Astrocyte (in vitro differentiated cells and primary cell): ENCODE measurements at regions not wholly inside any gene's neighbourhood (a gene's known extent, or its start where the extent isn't known, plus 50 kb on each side); places are given as distances from the start of the nearest gene placed in this dataset.

Experiments used
- DNase-seq: peaks from one replicate; pipeline ENCODE4 v3.0.0-alpha.2; 2010; ENCODE audit warnings: low read depth
- FAIRE-seq: peaks from 2 replicates; lab custom pipeline; 2011; peaks lifted over from hg19 to GRCh38; lab: Jason Lieb, UNC
- H2AFZ ChIP-seq: 2 replicates; pipeline ENCODE4 v1.6.0; 2012; ENCODE audit warnings: low read depth, low read length, inconsistent platforms
- H3K27ac ChIP-seq: 2 replicates; pipeline ENCODE4 v1.5.1; 2011; ENCODE audit warnings: low read depth, low read length, inconsistent platforms
- H3K27me3 ChIP-seq: 2 replicates; pipeline ENCODE4 v1.6.0; 2011; ENCODE audit warnings: low read length, inconsistent platforms; ENCODE audit not compliant: insufficient read depth
- H3K36me3 ChIP-seq: 2 replicates; pipeline ENCODE4 v1.5.1; 2011; ENCODE audit warnings: low read length, inconsistent platforms; ENCODE audit not compliant: insufficient read depth
- H3K4me1 ChIP-seq: 2 replicates; pipeline ENCODE4 v1.5.1; 2011; ENCODE audit warnings: low read length, inconsistent platforms; ENCODE audit not compliant: insufficient read depth
- H3K4me2 ChIP-seq: 2 replicates; pipeline ENCODE4 v1.6.0; 2012; ENCODE audit warnings: low read length, inconsistent platforms
- H3K4me3 ChIP-seq: 2 replicates; pipeline ENCODE4 v1.5.1; 2011; ENCODE audit warnings: low read depth, mild to moderate bottlenecking, low read length, inconsistent platforms; ENCODE audit not compliant: insufficient read depth
- H3K79me2 ChIP-seq: 2 replicates; pipeline ENCODE4 v1.6.0; 2012; ENCODE audit warnings: mild to moderate bottlenecking, low read length, inconsistent platforms; ENCODE audit not compliant: insufficient read depth
- H3K9ac ChIP-seq: 2 replicates; pipeline ENCODE4 v1.6.0; 2012; ENCODE audit warnings: mild to moderate bottlenecking, low read length, inconsistent platforms
- H3K9me3 ChIP-seq: 2 replicates; pipeline ENCODE4 v1.5.1; 2012; ENCODE audit warnings: low read depth, mild to moderate bottlenecking, low read length, inconsistent platforms; ENCODE audit not compliant: insufficient read depth
- H4K20me1 ChIP-seq: 2 replicates; pipeline ENCODE4 v1.6.0; 2012; ENCODE audit warnings: low read length, inconsistent platforms; ENCODE audit not compliant: insufficient read depth
- H3K27ac Mint-ChIP-seq: one replicate; pipeline ENCODE4 v1.8.0; 2021; ENCODE audit warnings: mild to moderate bottlenecking, mixed read lengths; ENCODE audit not compliant: unreplicated experiment
- H3K27me3 Mint-ChIP-seq: one replicate; pipeline ENCODE4 v1.8.0; 2021; ENCODE audit warnings: low read depth, mixed read lengths; ENCODE audit not compliant: unreplicated experiment
- H3K36me3 Mint-ChIP-seq: one replicate; pipeline ENCODE4 v1.8.0; 2021; ENCODE audit warnings: low read depth, mixed read lengths; ENCODE audit not compliant: unreplicated experiment
- H3K4me1 Mint-ChIP-seq: one replicate; pipeline ENCODE4 v1.8.0; 2021; ENCODE audit warnings: low read depth, mixed read lengths; ENCODE audit not compliant: unreplicated experiment
- H3K4me3 Mint-ChIP-seq: one replicate; pipeline ENCODE4 v1.8.0; 2021; ENCODE audit warnings: mild to moderate bottlenecking, moderate library complexity, mixed read lengths; ENCODE audit not compliant: unreplicated experiment
- H3K9me3 Mint-ChIP-seq: one replicate; pipeline ENCODE4 v1.8.0; 2021; ENCODE audit warnings: mild to moderate bottlenecking, mixed read lengths; ENCODE audit not compliant: unreplicated experiment
- CTCF ChIP-seq: IDR thresholded peaks from 2 replicates; pipeline ENCODE4 v1.5.1; 2011; ENCODE audit warnings: low read depth, mild to moderate bottlenecking, inconsistent platforms, low read length, moderate library complexity; ENCODE audit not compliant: insufficient read depth
- EZH2 ChIP-seq: IDR thresholded peaks from 2 replicates; pipeline ENCODE4 v1.6.1; 2012; ENCODE audit warnings: mild to moderate bottlenecking, low read length, inconsistent platforms; ENCODE audit not compliant: insufficient read depth

GRCh38 chr11:80165744-80166143 is 724.9 kb upstream of the TENM4 start:
- Histone ChIP-seq H3K4me1 (peaks cover 20% of the 10 kb centered on the region), H2AFZ (no peak overlapping the region), H3K4me3 (no peak overlapping the region), H4K20me1 (no peaks in the 10 kb centered on the region), H3K36me3 (no peaks in the 10 kb centered on the region), H3K4me2 (no peak overlapping the region), H3K9ac (no peak overlapping the region), H3K27ac (no peak overlapping the region), H3K27me3 (no peaks in the 10 kb centered on the region), H3K79me2 (no peaks in the 10 kb centered on the region), H3K9me3 (no peaks in the 10 kb centered on the region)
- DNase-seq: peak; percentile 23
- H3K4me3 Mint-ChIP-seq: no peak overlapping the region
- peaks cover 3% of the 10 kb centered on the region for H3K27me3 Mint-ChIP-seq
- no peak overlapping the region for H3K27ac Mint-ChIP-seq
- H3K36me3 Mint-ChIP-seq: no peaks in the 10 kb centered on the region
- H3K4me1 Mint-ChIP-seq: peaks cover 23% of the 10 kb centered on the region
- peaks cover 1% of the 10 kb centered on the region for H3K9me3 Mint-ChIP-seq
- TF ChIP-seq CTCF (no peak), EZH2 (no peak)
- FAIRE-seq: no peak

- no peak overlapping the region for H2AFZ ChIP-seq
- FAIRE-seq (no peak), DNase-seq (no peak)
- H3K9me3 Mint-ChIP-seq: peaks cover 1% of the 10 kb centered on the region
- H3K27ac ChIP-seq: no peak overlapping the region
- H3K4me3 Mint-ChIP-seq: no peak overlapping the region
- H3K79me2 ChIP-seq: no peaks in the 10 kb centered on the region
- H4K20me1 ChIP-seq: no peaks in the 10 kb centered on the region
- no peaks in the 10 kb centered on the region for H3K9me3 ChIP-seq
- H3K4me3 ChIP-seq: no peak overlapping the region
- no peaks in the 10 kb centered on the region for H3K36me3 ChIP-seq
- H3K27me3 ChIP-seq: no peaks in the 10 kb centered on the region
- H3K9ac ChIP-seq: no peak overlapping the region
- H3K27ac Mint-ChIP-seq: peak overlapping the region; percentile 79
- H3K4me1 ChIP-seq: peaks cover 20% of the 10 kb centered on the region
- H3K27me3 Mint-ChIP-seq: peaks cover 3% of the 10 kb centered on the region
- peak overlapping the region; percentile 4 for H3K4me2 ChIP-seq
- TF ChIP-seq EZH2 (no peak), CTCF (no peak)
- peaks cover 23% of the 10 kb centered on the region for H3K4me1 Mint-ChIP-seq
- no peaks in the 10 kb centered on the region for H3K36me3 Mint-ChIP-seq
These were observed 722.6 kb upstream of the TENM4 start for GRCh38 chr11:80163441-80163840.

GRCh38 chr11:80163011-80163410 is 722.2 kb upstream of the TENM4 start:
- H3K9me3 ChIP-seq: no peaks in the 10 kb centered on the region
- no peaks in the 10 kb centered on the region for H4K20me1 ChIP-seq
- TF ChIP-seq EZH2: no peak
- TF ChIP-seq CTCF: no peak
- H3K4me2 ChIP-seq: peak overlapping the region; percentile 4
- no peaks in the 10 kb centered on the region for H3K36me3 Mint-ChIP-seq
- DNase-seq (peak; percentile 76), FAIRE-seq (no peak)
- peaks cover 3% of the 10 kb centered on the region for H3K27me3 Mint-ChIP-seq
- H3K4me1 Mint-ChIP-seq: peaks cover 23% of the 10 kb centered on the region
- peaks cover 1% of the 10 kb centered on the region for H3K9me3 Mint-ChIP-seq
- no peaks in the 10 kb centered on the region for H3K79me2 ChIP-seq
- no peaks in the 10 kb centered on the region for H3K27me3 ChIP-seq
- no peaks in the 10 kb centered on the region for H3K36me3 ChIP-seq
- no peak overlapping the region for H3K4me3 Mint-ChIP-seq
- H3K27ac Mint-ChIP-seq: peak overlapping the region; percentile 82
- H3K4me1 ChIP-seq: peaks cover 17% of the 10 kb centered on the region
- no peak overlapping the region for H2AFZ ChIP-seq
- H3K27ac ChIP-seq: no peak overlapping the region
- H3K4me3 ChIP-seq: no peak overlapping the region
- no peak overlapping the region for H3K9ac ChIP-seq
